ENCODE measurements at regions not wholly inside any gene's neighbourhood (a gene's known extent, or its start where the extent isn't known, plus 50 kb on each side); places are given as distances from the start of the nearest gene placed in this dataset.
A peak's percentile ranks its signal among the peaks of the same experiment; 100 is the strongest.
"Not testable (repeated sequence)": the region's sequence is repeated elsewhere in the genome, so short reads cannot be mapped to it uniquely, and the experiment has no call there.

DNA sequence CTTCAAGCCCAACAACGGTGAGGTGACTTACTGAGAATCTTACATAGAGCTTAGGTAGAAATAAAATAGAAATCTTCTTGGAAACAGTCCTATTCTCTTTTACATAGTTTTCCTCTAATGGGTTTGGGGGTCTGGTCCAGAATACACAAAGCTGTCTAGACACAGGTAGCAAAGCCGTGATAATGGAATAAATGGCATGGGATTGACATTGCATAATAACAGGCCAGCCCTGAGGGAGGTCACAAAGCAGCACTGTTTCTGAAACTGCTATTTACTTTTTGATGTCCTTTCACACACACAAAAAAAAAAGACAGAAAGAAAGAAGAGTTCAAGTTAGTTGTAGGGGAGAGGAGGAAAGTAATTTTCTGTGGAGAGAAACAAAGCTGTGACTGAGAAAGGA is 364.8 kb upstream of the SORCS1 start:
- DNase-seq (ENCODE audit: low spot score), result no peak

DNA sequence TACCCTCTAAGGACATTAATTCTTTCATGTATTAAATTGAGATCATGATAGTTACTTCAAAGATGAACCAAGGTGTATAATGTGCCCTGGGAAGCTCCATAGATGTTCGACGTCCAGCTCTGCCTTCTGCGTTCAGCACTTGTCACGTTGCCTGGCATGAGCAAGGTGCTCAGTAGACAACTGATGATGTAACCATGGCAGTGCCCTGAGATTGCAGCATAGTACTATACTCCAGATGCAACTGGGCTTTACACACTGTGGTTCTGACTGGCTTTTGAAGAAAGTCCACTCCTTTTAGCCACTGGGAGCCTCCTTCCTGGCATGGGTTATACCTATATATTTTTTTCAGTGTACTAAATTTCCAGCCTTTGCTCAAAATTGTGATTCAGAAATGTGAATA is 355.8 kb upstream of the SORCS1 start:
- DNase-seq (ENCODE audit: low spot score), result no peak

DNA sequence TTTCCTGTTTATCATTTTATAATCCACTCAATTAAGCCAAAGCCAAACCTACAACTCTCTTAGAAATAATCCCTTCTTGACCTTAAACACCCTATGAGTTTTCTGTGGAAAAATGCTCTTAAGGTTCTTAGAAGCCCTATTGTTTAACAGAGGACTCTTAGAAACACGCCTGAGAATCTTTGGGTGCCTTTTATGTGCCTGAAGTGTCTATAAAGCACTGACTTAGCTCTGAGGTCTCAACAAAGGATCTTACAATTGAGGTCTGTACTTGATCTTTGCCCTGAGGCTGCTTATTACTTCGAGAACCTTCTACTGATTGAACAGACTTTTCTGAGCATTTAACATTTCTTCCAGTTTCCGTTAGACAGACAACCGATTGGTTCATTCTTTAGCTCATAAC is 353.3 kb upstream of the SORCS1 start:
- no peak for DNase-seq (ENCODE audit: low spot score)

- no peak for DNase-seq (ENCODE audit: low spot score)
These were observed 351.8 kb upstream of the SORCS1 start for GRCh38 chr10:107516349-107516748.

DNA sequence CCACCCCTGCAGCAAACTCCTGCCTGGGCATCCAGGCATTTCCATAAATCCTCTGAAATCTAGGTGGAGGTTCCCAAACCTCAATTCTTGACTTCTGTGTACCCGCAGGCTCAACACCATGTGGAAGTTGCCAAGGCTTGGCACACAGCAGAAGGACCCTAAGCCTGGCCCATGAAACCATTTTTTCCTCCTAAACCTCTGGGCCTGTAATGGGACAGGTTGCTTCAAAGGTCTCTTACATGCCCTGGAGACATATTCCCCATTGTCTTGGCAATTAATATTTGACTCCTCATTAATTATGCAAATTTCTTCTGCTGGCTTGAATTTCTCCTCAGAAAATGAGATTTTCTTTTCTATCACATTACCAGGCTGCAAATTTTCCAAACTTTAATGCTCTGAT is 339.5 kb upstream of the SORCS1 start:
- not testable (repeated sequence) for DNase-seq (ENCODE audit: low spot score)

DNA sequence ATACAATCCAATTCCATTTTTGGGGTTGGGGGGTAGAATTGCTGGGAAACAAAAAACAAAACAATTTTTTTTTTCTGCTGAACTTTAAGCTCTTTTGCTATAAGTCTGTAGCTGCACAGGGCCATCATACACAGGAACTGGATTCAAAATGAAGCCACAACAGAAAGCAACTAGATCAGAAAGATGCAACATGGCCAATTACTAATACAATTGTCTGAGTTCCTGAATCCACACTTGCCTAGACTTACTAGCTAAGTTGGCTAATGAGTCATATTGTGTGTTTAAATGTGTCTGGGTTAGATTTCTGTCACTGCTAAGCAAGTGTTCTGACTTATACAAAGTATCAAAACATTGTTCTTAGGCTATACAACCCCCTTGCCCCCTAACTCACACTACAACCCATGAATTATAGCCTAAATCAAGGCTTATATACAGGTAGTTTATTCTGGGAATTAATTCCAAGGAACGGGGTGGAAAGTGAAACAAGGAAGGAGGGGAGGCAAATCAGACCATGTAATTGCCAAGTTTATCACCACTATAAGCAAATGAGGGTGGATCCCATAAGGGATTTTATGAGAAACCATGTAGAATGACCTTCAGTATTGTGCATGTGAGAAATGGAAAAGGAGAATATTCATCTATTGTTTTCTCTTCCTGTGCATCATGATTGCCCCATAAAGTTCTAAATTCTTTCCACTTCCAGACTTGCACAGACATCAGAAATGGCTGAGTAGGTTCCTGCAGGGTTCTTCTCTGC is 337.9 kb upstream of the SORCS1 start:
- DNase-seq (ENCODE audit: low spot score), result no peak

DNA sequence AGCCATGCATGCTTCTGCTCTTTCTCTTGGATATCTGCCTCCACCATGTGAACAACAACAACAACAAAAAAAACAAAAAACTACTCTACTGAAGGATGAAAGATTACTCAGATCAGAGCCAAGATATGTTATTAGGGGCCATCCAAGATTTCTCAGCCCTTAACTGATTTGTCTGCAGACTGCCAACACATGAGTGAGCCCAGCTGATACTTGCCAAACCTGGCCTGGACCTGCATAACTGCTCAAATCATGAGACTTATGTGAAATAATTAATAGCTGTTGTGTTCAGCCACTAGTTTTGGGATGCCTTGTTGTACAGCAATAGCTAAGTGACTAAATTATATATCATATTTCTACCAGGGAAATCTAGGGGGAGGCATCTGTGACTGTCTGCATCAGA is 334.5 kb upstream of the SORCS1 start:
- no peak for DNase-seq (ENCODE audit: low spot score)

DNA sequence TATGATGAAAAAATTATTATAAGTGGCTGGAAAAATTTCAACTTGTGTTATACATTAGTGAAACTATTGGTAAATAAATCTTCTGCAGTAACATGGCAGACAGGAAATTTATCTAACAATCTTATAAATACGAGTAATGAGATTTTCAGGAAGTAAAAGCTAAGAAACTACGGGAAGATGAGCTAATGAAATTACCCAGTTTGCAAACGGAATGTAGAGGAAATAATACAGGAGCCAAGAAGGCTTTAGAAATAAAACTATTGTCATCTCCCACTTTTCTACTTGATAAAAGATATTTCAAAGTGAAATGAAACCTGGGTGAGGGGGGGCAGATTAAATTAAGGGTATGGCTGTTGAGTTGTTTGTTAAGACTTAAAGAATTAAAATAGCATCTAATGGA is 332.5 kb upstream of the SORCS1 start:
- no peak for DNase-seq (ENCODE audit: low spot score)

GRCh38 chr10:107496594-107496993 is 332.1 kb upstream of the SORCS1 start:
- DNase-seq (ENCODE audit: low spot score), result no peak

DNA sequence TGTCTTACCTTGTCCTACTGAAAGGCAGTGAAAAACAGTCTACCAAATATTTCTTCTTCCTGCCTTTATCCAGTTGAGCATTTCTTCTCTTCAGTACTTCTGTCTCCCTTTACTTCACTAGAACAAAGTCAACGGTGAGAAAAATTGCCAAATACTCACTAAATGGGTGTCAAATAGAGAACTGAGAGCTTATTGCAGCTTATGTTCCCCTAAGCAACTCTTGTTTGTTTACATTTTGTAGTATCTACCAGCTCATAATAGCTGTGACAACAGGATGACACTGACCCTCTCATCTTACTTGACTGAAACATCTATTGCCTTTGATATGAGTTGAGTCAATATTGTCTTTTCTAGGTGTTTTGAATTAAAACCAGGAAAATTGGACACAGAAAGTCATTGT is 327.9 kb upstream of the SORCS1 start:
- no peak for DNase-seq (ENCODE audit: low spot score)

GRCh38 chr10:107490389-107490788 is 325.9 kb upstream of the SORCS1 start:
- no peak for DNase-seq (ENCODE audit: low spot score)

GRCh38 chr10:107487284-107487683 is 322.8 kb upstream of the SORCS1 start:
- DNase-seq (ENCODE audit: low spot score), result no peak

- no peak for DNase-seq (ENCODE audit: low spot score)
These were observed 320.5 kb upstream of the SORCS1 start for GRCh38 chr10:107485019-107485418.

- no peak for DNase-seq (ENCODE audit: low spot score)
These were observed 317.4 kb upstream of the SORCS1 start for GRCh38 chr10:107481881-107482280.

- no peak for DNase-seq (ENCODE audit: low spot score)
These were observed 316.7 kb upstream of the SORCS1 start for GRCh38 chr10:107481224-107481623.

DNA sequence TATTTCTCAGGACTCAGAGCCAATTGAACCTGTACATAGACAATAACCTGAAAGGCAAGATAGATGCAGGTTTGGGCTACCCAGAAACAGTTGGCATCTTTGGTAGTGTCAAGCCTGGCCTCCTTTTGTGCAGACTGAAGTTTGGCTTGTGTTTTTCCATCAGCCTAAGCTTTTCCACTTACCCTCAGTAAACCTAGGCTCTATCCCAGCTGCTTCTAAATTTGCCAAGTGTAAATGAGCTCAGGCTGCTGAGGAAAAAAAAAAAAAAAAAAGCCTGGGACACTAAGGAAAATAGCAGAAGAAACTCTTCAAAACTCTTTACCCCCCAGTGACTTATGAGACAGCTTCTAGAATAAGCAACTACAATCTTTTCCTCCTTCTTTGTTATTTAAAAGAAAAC is 316.3 kb upstream of the SORCS1 start:
- no peak for DNase-seq (ENCODE audit: low spot score)

- DNase-seq (ENCODE audit: low spot score), result no peak
These were observed 312.8 kb upstream of the SORCS1 start for GRCh38 chr10:107477266-107477665.

GRCh38 chr10:107476408-107476807 is 311.9 kb upstream of the SORCS1 start:
- DNase-seq (ENCODE audit: low spot score), result no peak

DNA sequence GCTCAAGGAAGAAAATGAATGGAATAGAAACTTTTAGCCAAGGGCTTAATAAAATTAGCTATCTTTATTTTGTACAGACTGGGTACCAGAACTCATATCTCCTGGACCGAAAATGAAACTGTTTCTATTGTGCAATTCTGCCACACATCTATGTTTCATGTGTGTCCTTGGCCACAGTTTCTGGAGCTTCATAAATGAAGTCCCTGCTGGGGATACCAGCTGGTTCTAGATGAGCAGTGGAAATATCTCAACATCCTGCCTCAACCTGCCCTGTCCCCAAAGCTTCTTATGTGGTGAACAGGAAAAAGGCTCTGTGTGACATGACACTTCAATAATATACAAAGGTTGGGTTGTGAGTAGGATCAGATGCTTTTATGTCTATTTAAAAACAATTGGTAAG is 310.1 kb upstream of the SORCS1 start:
- no peak for DNase-seq (ENCODE audit: low spot score)

GRCh38 chr10:107473225-107473624 is 308.7 kb upstream of the SORCS1 start:
- DNase-seq (ENCODE audit: low spot score), result no peak

DNA sequence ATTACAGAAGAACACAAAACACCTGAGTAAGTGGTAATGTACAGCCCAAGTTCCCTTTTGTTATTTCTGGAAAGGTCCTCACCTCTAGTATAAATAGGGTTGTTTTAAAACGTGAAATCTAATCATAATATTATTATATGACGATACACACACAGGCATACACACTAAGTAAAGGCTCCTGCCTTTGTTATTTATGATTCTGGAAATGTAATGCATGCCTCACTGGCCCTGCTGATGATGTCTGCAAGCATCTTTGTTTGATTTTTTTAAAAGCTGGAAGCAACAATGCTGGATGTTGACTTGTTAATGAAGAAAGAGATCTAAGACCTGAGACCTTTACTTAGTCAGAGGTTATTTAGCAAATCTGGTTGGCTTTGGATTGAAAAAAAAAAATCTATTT is 307.4 kb upstream of the SORCS1 start:
- DNase-seq (ENCODE audit: low spot score), result no peak

DNA sequence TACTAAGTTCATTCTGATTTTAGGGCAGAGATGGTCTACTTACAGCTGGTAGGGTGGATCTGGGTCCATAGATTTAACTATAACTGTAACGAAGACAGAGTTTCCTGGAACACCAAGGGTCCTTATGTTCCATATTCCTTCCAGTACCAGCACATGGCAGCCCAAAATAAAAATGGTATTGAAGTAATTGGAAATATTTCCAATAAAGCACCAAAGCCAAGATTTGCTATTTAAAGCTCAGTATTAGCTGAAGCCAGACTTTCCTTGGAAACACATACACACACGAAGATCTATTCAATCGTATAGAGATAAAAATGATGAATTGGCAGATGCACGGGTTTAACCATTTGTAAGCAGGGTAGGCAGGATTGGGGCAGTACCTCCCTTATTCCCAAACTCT is 289.1 kb upstream of the SORCS1 start:
- no peak for DNase-seq (ENCODE audit: low spot score)

DNA sequence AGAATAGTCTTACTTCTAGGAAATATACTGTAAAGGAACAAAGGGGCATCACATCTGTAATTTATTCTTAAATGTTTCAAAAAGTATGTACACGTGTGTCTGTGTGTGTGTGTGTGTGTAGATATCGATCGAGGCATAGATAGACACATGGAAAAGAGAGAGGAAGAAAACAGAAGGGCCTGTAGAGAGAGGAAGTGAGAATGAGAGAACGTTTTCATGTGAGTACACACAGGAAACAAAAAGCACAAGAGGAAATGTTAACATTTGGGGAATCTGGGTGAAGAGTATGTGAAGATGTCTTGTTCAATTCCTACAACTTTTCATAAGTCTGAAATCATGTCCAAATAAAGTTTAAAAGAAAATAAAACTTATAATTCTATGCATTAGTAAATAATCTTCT is 286.5 kb upstream of the SORCS1 start:
- DNase-seq (ENCODE audit: low spot score), result peak; percentile 11

- DNase-seq (ENCODE audit: low spot score), result no peak
These were observed 285.6 kb upstream of the SORCS1 start for GRCh38 chr10:107450056-107450455.

DNA sequence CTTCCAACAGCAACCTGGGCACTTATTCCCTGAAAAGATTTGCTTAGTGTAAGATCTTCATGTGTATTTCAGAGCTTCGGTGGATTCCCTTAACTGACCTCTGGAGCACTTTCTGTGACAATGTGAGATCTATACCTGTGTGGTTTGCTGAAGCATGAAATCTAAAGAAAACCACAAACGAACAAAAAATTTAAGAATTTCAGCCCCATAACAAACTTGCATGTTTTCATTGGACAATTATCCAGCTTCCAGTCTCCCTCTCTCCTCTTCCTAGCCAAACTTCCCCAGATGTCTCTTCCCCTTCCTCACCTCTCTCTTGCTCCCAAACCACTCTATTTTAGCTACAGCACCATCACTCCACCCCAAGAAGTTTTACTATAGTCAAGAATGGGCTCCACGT is 279.9 kb upstream of the SORCS1 start:
- no peak for DNase-seq (ENCODE audit: low spot score)

Data from Ammon's horn (tissue), 1 donor.